ENCODE measurements at regions not wholly inside any gene's neighbourhood (a gene's known extent, or its start where the extent isn't known, plus 50 kb on each side); places are given as distances from the start of the nearest gene placed in this dataset.
A peak's percentile ranks its signal among the peaks of the same experiment; 100 is the strongest.

- 40 to 42% methylated on average over 2 of the region's 2 CpGs for WGBS, 2 donors
- Histone ChIP-seq H3K27me3 (no peaks in the 10 kb centered on the region), H3K27ac (no peak overlapping the region), H3K4me3 (no peak overlapping the region), H3K4me1 (peaks cover 0 to 6% (median 1%) of the 10 kb centered on the region in 4 donors), H3K9me3 (no peaks in the 10 kb centered on the region), H3K36me3 (no peaks in the 10 kb centered on the region)
- TF ChIP-seq POLR2AphosphoS5 (IDR thresholded peaks at IDR 0.05) (no peak), EP300 (IDR thresholded peaks at IDR 0.05) (no peak), POLR2A (IDR thresholded peaks at IDR 0.05) (no peak)
- ATAC-seq (ENCODE audit: low FRiP score in 2 of 2) (no peak), DNase-seq (no peak)
Observed at GRCh38 chr7:153385502-153385901, 626.0 kb downstream of the ACTR3B start.

GRCh38 chr7:153386556-153386955 lies 627.0 kb downstream of the ACTR3B start:
- ATAC-seq (ENCODE audit: low FRiP score in 2 of 2) (no peak), DNase-seq (no peak)
- TF ChIP-seq EP300 (IDR thresholded peaks at IDR 0.05), result no peak
- TF ChIP-seq CTCF (IDR thresholded peaks at IDR 0.05), result no peak
- TF ChIP-seq POLR2A (IDR thresholded peaks at IDR 0.05), result no peak
- TF ChIP-seq POLR2AphosphoS5 (IDR thresholded peaks at IDR 0.05), result no peak
- peaks cover 0 to 6% (median 1%) of the 10 kb centered on the region in 4 donors for H3K4me1 ChIP-seq
- no peaks in the 10 kb centered on the region for H3K36me3 ChIP-seq
- peaks cover 0 to 6% (median 0%) of the 10 kb centered on the region in 4 donors for H3K9me3 ChIP-seq
- H3K27me3 ChIP-seq, result no peaks in the 10 kb centered on the region
- H3K27ac ChIP-seq, result no peak overlapping the region
- H3K4me3 ChIP-seq, result no peak overlapping the region
- WGBS, 2 donors, result 65 to 67% methylated on average over 10 of the region's 10 CpGs

GRCh38 chr7:153388611-153389010 lies 629.1 kb downstream of the ACTR3B start:
- H3K4me3 ChIP-seq, result no peak overlapping the region
- H3K36me3 ChIP-seq, result no peaks in the 10 kb centered on the region
- TF ChIP-seq EP300 (IDR thresholded peaks at IDR 0.05) (no peak), CTCF (IDR thresholded peaks at IDR 0.05) (no peak), POLR2AphosphoS5 (IDR thresholded peaks at IDR 0.05) (no peak), POLR2A (IDR thresholded peaks at IDR 0.05) (no peak)
- DNase-seq (no peak), ATAC-seq (ENCODE audit: low FRiP score in 2 of 2) (no peak)
- peaks cover 0 to 2% (median under 1%) of the 10 kb centered on the region in 4 donors for H3K4me1 ChIP-seq
- H3K9me3 ChIP-seq, result peaks cover 0 to 6% (median 0%) of the 10 kb centered on the region in 4 donors
- H3K27ac ChIP-seq, result no peak overlapping the region
- H3K27me3 ChIP-seq, result no peaks in the 10 kb centered on the region

- Histone ChIP-seq H3K27me3 (no peaks in the 10 kb centered on the region), H3K4me3 (no peak overlapping the region), H3K27ac (no peak overlapping the region), H3K9me3 (peaks cover 0 to 10% (median 0%) of the 10 kb centered on the region in 4 donors), H3K36me3 (no peaks in the 10 kb centered on the region), H3K4me1 (no peaks in the 10 kb centered on the region)
- DNase-seq, result no peak
- peak; percentile 47 to 54 for ATAC-seq (ENCODE audit: low FRiP score in 2 of 2)
- whole genome bisulfite sequencing, 2 donors, result 73 to 78% methylated on average over 3 of the region's 3 CpGs
- peak; percentile 28 to 37 for TF ChIP-seq POLR2AphosphoS5 (IDR thresholded peaks at IDR 0.05)
- TF ChIP-seq POLR2A (IDR thresholded peaks at IDR 0.05), result no peak
Observed at GRCh38 chr7:153389261-153389660, 629.7 kb downstream of the ACTR3B start.

- H3K27ac ChIP-seq, result no peak overlapping the region
- peaks cover 0 to 10% (median 0%) of the 10 kb centered on the region in 4 donors for H3K9me3 ChIP-seq
- ATAC-seq (ENCODE audit: low FRiP score in 2 of 2) (no peak), DNase-seq (no peak)
- H3K4me1 ChIP-seq, result no peaks in the 10 kb centered on the region
- H3K36me3 ChIP-seq, result no peaks in the 10 kb centered on the region
- TF ChIP-seq POLR2AphosphoS5 (IDR thresholded peaks at IDR 0.05) (no peak), POLR2A (IDR thresholded peaks at IDR 0.05) (no peak)
- H3K4me3 ChIP-seq, result no peak overlapping the region
- 52 to 64% methylated on average over 2 of the region's 2 CpGs for WGBS, 2 donors
- no peaks in the 10 kb centered on the region for H3K27me3 ChIP-seq
Observed at GRCh38 chr7:153390955-153391354, 631.4 kb downstream of the ACTR3B start.

- H3K27me3 ChIP-seq, result no peaks in the 10 kb centered on the region
- no peak for TF ChIP-seq POLR2AphosphoS5 (IDR thresholded peaks at IDR 0.05)
- TF ChIP-seq POLR2A (IDR thresholded peaks at IDR 0.05), result no peak
- TF ChIP-seq EP300 (IDR thresholded peaks at IDR 0.05), result no peak
- TF ChIP-seq CTCF (IDR thresholded peaks at IDR 0.05), result no peak
- no peaks in the 10 kb centered on the region for H3K4me1 ChIP-seq
- ATAC-seq (ENCODE audit: low FRiP score in 2 of 2), result no peak
- DNase-seq, result no peak
- no peak overlapping the region for H3K4me3 ChIP-seq
- H3K27ac ChIP-seq, result no peak overlapping the region
- peaks cover 0 to 10% (median 0%) of the 10 kb centered on the region in 4 donors for H3K9me3 ChIP-seq
- H3K36me3 ChIP-seq, result no peaks in the 10 kb centered on the region
Observed at GRCh38 chr7:153392726-153393125, 633.2 kb downstream of the ACTR3B start.
